GM10248 (cell line): ENCODE measurements at regions not wholly inside any gene's neighbourhood (a gene's known extent, or its start where the extent isn't known, plus 50 kb on each side); places are given as distances from the start of the nearest gene placed in this dataset.
"Not testable (repeated sequence)": the region's sequence is repeated elsewhere in the genome, so short reads cannot be mapped to it uniquely, and the experiment has no call there.

Source experiments
- CTCF ChIA-PET: fragments of 300-600 bp; sonication (Branson Sonifier 250); formaldehyde crosslinking; extraction: SDS; loops from one replicate; lab custom pipeline; 2021; ENCODE audit warnings: antibody characterized with exemption; lab: Yijun Ruan, JAX
- POLR2A ChIA-PET: fragments of 350-650 bp; sonication (Branson Sonifier 250); formaldehyde crosslinking; extraction: SDS; loops from one replicate; lab custom pipeline; 2020; ENCODE audit warnings: antibody characterized with exemption; lab: Yijun Ruan, JAX
- DNase-seq: peaks from one replicate; pipeline ENCODE4 v3.0.0; 2012; ENCODE audit errors: extremely low spot score
- CTCF ChIP-seq: IDR thresholded peaks from 2 replicates; pipeline ENCODE4 v1.5.1; 2012; ENCODE audit warnings: mild to moderate bottlenecking, low read depth; ENCODE audit errors: extremely low read depth, missing control alignments, control extremely low read depth

GRCh38 chr6:10343320-10343719, 71.6 kb downstream of the TFAP2A start:
- ChIA-PET CTCF (interaction anchor here (0.9 to 1.3 kb wide), 3 partner anchors 16 to 243 kb away, joined by 3 read pairs; no protein-coding TSS in a partner anchor), POLR2A (no interaction called here)
- DNase-seq: no peak
- no peak for TF ChIP-seq CTCF

- DNase-seq: no peak
- no peak for TF ChIP-seq CTCF
- POLR2A ChIA-PET: no interaction called here
- CTCF ChIA-PET: no interaction called here
Measured at GRCh38 chr6:10341605-10342004, 73.3 kb downstream of the TFAP2A start.

- no peak for DNase-seq
- CTCF ChIA-PET: interaction anchor here (1.3 kb wide), 1 partner anchor 21 kb away, joined by 3 read pairs; no protein-coding TSS in a partner anchor
- POLR2A ChIA-PET: no interaction called here
- TF ChIP-seq CTCF: no peak
Measured at GRCh38 chr6:10338151-10338550, 76.7 kb downstream of the TFAP2A start.

- CTCF ChIA-PET: not testable (repeated sequence)
Measured at GRCh38 chr6:10337376-10337775, 77.5 kb downstream of the TFAP2A start.

GRCh38 chr6:10332111-10332510, 82.8 kb downstream of the TFAP2A start:
- ChIA-PET CTCF (no interaction called here), POLR2A (no interaction called here)
- no peak for DNase-seq
- no peak for TF ChIP-seq CTCF

More at GRCh38 chr6:10337376-10337775, 77.5 kb downstream of the TFAP2A start:
- POLR2A ChIA-PET, DNase-seq: not testable (repeated sequence)

GRCh38 chr6:10331334-10331968, 83.4 kb downstream of the TFAP2A start:
- CTCF ChIA-PET: no interaction called here
- POLR2A ChIA-PET: no interaction called here
- DNase-seq: no peak
- no peak for TF ChIP-seq CTCF

- ChIA-PET POLR2A (no interaction called here), CTCF (no interaction called here)
- no peak for DNase-seq
- no peak for TF ChIP-seq CTCF
Measured at GRCh38 chr6:10330515-10330914, 84.4 kb downstream of the TFAP2A start.
